ENCODE measurements at regions not wholly inside any gene's neighbourhood (a gene's known extent, or its start where the extent isn't known, plus 50 kb on each side); places are given as distances from the start of the nearest gene placed in this dataset.

DNA sequence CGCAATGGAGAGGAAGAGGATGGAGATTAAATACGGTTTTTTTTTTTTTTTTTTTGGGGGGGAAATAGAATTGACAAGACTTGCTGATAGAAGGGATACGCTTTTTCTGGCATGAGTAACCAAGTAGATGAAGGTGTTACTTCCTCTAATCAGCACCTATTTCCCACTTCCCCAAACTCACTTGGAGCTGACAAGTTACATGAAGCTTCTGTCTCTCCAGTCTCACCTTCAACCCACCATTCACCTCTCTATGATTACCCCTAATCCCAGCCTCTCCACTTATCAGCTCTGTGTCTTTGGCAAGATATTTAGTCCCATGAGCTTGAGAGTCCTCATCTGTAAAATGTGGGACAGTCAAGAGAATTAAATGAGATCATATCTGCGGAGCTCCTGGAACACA, 185.9 kb upstream of the HS3ST3A1 start:
- TF ChIP-seq, protein P1, sequence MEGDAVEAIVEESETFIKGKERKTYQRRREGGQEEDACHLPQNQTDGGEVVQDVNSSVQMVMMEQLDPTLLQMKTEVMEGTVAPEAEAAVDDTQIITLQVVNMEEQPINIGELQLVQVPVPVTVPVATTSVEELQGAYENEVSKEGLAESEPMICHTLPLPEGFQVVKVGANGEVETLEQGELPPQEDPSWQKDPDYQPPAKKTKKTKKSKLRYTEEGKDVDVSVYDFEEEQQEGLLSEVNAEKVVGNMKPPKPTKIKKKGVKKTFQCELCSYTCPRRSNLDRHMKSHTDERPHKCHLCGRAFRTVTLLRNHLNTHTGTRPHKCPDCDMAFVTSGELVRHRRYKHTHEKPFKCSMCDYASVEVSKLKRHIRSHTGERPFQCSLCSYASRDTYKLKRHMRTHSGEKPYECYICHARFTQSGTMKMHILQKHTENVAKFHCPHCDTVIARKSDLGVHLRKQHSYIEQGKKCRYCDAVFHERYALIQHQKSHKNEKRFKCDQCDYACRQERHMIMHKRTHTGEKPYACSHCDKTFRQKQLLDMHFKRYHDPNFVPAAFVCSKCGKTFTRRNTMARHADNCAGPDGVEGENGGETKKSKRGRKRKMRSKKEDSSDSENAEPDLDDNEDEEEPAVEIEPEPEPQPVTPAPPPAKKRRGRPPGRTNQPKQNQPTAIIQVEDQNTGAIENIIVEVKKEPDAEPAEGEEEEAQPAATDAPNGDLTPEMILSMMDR (IDR thresholded peaks at IDR 0.05) = no peak

DNA sequence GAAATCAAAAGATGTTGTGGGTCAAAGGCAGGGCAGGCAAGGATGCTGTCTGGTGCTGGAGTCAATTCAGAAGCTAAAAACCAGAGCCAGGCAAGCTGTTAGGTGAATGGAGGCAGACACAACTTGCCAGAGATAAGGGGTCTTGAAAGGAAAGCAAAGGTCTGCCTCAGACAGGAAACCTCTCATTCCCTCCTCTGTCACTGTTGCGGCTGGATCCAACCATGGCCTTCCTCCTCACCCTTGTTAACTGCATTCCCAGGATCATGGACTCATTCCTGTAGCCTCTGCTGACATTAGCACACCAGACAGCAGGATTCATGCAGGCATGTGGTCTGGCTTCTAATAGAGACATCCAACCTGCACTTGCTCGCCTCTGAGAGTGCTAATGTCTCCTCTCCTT, 186.7 kb upstream of the HS3ST3A1 start:
- TF ChIP-seq, protein P1 (IDR thresholded peaks at IDR 0.05) = no peak

DNA sequence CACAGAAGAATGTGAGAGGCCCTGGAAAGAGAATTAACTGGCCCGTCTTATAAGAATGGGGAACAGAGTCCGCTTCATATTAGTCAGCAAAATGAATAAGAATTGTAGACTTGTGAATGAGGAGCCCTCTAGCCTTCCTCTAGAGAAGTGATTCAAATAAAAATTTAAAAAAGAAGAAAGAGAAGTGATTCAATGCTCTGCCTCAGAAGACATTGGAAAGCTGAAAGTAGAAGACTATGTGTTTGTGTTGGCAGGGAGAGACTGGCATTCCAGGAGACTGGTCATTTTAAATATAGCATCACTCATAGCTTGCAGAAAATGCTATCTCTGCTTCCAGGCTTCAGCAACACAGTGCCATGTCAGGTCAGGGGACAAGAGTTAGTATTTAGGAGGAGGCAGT, 190.6 kb upstream of the HS3ST3A1 start:
- TF ChIP-seq, protein P1 (IDR thresholded peaks at IDR 0.05) = no peak

DNA sequence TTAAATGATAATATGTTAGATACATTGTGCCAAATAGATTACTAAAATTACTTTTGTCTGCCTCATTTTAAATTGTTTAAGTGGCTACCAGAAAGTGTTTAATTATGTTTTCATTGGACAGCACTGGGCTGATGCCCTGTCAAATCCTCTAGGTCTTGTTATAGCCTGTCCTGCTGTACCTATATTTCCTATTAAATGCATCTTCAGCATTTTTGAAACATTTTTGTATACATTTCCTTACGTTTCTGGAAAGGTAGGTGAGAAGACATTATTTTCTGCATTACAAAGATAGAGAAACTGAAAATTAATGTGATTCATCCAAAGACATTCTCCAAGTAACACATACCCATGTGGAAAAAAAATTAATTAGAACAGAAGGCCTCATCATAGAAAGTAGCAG, 192.2 kb upstream of the HS3ST3A1 start:
- TF ChIP-seq, protein P1 (IDR thresholded peaks at IDR 0.05) = no peak

DNA sequence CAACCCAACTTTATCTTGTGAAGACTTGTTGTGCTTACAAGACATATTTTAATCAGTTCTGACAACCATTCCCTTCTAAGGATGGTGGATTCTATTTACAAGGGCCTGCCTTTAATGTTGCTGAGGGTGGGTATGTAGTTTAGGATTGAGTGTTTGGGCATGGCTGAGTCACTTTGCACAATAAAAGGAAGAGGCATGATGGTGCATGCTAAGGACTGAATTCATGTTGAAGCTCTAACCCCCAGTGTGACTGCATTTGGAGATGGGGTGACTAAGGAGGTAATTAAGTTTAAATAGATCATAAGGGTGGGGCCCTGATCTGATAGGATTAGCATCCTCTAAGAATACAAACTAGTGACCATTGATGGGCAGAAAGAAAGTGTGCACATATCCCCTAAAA, 196.1 kb upstream of the HS3ST3A1 start:
- TF ChIP-seq, protein P1 (IDR thresholded peaks at IDR 0.05) = no peak

DNA sequence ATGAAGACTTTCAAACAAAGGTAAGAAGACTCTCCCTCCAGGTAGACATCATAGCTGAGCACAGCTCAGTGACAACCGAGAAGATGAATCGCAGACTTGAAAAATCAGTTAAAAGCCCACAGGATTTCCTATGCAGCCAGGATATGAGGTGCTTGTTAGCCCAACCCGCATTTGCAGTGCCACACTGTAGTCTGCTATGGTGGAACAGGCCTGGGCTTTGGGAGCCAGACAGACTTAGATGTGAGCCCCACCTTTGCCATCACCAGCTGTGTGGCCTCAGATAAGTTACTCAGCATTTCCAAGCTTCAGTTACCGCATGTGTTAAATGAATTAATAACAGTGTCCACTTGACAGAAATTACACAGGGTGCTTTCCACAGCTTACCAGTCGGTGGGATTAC, 204.4 kb upstream of the HS3ST3A1 start:
- TF ChIP-seq, protein P1 (IDR thresholded peaks at IDR 0.05) = no peak

DNA sequence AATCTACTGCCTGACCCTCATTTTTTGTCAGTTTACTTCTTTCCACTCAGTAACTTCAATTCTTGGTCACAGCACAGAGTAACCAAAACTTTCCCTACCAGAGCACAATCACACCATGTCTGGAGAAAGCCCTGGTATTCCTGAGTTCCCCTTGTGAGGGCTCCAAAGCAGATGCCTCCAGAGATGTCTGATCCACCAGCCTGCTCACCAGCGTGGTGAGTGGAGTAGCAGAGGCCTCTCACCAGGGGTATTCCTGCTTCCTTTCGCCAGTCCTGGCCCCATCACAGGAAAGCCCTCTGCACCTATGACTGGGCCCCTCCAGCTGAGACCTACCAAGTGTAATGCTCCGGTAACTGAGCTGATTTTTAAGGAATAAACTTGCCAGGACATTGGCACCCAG, 205.4 kb upstream of the HS3ST3A1 start:
- TF ChIP-seq, protein P1 (IDR thresholded peaks at IDR 0.05) = no peak

DNA sequence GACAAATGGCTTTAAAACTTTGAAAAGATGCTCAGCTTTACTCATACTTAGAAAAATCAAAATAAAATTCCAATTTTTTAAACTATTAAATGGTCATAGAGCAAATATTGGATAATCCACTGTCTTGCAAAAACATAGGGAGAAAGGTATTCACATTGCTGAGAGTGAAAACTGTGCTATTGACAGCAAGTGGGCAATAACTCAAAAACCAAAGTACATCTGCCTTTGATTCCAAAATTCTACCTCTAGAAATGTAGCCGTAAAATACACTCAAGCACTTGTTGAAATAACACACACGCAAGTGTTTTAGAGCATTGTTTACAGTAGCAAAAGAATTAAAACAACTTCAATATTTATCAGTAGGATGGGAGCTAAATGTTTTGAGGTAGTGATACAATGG, 210.6 kb upstream of the HS3ST3A1 start:
- TF ChIP-seq, protein P1 (IDR thresholded peaks at IDR 0.05) = no peak
